ENCODE measurements at regions not wholly inside any gene's neighbourhood (a gene's known extent, or its start where the extent isn't known, plus 50 kb on each side); places are given as distances from the start of the nearest gene placed in this dataset.

DNA sequence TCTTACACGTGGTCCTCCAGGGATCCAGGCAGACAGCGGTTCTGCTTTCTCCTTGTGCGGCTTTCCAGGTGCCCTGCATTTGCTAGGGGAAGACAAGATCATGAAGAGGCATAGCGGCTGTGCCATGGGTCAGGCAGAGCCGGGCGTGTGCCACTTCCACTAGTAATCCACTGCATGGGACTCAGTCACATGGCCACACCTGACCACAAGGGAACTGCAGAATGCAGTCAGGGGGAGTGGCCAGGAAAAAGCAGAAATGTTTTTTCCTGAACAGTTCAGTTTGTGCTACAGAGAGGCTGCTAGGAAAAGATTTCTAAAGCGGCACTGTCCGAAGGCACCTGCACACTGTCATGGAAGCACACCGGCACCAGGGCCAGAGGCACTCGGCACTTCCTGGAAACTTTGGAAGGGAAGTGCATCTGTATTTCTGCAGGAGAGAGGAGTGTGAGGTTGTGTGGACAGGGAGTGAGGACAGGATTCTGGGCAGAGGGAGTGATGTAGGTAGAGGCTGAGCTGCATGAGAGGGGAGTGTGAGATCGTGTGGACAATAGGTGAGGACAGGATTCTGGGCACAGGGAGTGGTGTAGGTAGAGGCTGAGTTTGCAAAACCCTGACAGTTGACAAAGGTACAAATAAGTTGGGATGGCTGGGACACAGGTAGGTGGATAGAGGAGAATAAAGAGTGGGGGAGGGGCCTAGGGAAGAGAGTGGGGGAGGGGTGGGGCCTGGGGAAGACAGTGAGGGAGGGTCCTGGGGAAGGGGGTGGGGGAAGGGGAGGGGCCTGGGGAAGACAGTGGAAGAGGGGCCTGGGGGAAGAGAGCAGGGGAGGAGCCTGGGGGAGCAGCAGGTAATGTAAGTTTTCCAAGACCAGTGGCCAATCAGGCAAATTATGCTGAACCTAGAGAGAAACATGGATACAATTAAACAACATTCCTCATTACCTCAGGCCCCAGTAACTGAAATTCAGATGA lies 1436.3 kb downstream of the TBC1D22A start:
- no peak for DNase-seq (ENCODE audit: low spot score)

DNA sequence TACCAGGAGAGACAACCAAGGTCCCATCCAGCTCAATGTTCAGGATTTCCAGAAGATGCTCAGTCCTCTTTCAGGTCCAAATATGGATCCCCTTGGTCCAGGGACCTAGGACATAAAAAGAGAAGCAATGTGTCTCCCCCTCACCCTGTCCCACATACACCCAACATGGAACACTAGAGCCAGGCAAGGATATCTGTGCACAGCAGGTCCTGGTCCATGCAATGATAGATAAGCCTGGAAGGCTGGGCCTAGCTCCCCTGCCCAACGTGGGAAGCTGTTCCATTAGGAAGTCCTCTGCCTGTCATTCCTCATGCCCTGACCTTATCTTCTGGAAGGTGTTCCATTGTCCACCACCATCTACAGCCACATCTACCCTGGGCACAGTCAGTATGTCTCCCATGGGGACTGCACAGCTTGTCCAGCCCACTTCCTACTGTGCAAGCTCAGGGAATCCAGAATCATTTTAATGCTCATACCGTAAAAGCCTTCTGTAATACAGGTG lies 1434.8 kb downstream of the TBC1D22A start:
- no peak for DNase-seq (ENCODE audit: low spot score)

DNA sequence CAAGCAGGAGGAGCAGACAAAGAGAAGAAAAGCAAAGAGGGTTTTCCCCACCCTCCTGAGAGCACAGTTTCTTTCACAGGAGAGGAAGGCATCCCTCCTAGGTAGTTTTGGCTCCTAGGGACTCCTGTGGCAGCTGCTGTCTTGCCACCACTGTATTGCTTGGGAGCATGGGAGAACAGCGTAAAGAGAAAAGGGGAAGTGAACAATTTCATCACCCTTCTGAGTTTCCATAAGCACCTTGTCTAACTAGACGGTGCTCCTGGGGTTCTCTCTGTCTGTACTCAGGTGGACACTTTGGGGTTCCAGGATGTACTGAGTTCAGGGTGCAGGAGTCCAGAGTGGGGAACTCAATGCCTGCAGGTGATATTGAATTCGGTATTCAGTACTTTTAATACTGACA lies 1430.5 kb downstream of the TBC1D22A start:
- no peak for DNase-seq (ENCODE audit: low spot score)

DNA sequence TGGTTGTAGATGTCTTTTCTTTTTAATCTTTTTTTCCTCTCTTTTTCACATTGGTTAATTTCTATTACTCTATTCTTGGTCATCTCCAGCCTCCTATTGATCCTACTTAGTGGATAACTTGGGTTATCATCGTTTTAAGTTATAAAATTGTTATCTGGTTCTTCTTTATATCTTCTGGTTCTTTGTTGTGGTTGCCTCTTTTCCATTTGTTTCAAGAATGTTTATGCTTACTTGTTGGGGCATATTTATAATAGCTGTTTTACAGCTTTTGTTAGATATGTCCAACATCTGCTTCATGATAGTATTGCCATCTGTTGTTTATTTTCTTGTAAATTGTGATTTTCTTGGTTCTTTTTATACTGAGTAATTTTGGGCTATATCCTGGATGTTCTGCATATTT lies 1429.6 kb downstream of the TBC1D22A start:
- DNase-seq (ENCODE audit: low spot score) = no peak

DNA sequence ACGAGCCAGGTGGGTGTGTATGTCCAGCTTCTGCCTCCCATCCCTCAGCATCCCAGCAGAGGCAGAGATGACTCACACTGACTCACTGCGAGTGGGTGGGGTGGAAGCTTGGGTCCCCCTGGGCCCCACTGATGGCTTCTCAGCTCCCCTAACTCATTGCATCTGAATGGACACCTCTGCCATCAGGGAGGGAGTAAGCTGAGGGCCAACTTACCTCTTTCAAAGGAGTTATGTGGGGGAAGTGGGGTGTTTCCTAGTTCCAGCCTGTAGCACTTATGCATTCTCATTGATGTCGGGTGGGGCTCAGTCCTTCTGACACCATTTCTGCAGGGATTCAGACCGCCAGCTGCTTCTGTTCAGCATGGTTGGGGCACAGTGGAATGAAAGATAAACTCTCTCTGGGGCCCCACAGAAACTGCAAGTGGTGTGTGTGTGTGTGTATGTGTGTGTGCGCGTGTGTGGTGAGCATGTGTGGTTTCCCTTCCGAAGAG lies 1425.8 kb downstream of the TBC1D22A start:
- DNase-seq (ENCODE audit: low spot score) = peak; percentile 10

DNA sequence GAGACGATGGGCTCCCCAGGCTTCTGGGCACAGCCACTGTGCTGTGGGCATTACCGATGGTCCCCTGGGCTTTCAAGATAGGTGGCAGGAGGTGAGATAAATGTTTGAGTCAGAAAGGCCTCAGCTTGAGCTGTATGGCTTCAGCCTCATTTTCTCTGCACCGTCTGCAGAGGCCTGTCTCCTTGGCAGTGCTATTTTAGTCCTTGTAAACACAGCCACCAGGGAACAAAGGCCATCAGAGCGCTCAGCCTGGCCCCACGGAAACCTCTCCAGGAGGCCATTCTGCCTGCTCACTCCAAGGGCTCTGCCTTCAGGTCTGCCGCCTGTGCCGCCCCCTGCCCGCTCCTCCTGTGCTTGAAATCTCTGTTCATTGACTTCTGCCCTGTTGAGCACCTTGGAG lies 1424.9 kb downstream of the TBC1D22A start:
- DNase-seq (ENCODE audit: low spot score) = no peak

DNA sequence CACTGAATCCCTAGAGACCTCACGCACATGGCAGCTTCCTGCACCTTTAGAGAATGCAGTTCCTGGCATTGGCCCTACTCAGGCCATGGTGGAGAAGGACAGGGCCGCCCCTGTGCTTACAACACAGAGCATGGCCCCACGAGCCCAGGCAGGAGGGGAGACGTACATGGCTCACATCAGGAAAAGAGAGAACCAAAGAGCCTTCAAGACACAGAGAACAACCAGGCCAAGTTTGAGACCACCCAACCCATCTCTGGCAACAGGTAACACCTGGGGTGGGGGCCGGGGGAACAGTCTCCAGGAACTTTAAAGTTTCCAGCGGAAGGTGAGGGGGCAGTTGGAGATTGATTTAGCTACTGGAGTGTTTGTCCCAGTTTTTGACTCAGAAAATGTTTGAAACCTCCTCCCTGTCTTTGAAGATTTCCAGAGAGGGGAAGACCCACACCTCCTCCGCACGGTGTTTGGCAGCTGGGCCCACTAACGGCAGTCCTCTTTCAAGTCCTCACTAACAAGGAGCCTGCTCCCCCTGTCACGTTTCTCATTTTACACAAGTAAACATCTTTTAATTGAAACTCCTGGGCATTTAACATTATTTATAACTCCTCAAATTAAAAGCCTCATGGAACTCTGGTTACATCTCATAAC lies 1423.8 kb downstream of the TBC1D22A start:
- DNase-seq (ENCODE audit: low spot score) = no peak

DNA sequence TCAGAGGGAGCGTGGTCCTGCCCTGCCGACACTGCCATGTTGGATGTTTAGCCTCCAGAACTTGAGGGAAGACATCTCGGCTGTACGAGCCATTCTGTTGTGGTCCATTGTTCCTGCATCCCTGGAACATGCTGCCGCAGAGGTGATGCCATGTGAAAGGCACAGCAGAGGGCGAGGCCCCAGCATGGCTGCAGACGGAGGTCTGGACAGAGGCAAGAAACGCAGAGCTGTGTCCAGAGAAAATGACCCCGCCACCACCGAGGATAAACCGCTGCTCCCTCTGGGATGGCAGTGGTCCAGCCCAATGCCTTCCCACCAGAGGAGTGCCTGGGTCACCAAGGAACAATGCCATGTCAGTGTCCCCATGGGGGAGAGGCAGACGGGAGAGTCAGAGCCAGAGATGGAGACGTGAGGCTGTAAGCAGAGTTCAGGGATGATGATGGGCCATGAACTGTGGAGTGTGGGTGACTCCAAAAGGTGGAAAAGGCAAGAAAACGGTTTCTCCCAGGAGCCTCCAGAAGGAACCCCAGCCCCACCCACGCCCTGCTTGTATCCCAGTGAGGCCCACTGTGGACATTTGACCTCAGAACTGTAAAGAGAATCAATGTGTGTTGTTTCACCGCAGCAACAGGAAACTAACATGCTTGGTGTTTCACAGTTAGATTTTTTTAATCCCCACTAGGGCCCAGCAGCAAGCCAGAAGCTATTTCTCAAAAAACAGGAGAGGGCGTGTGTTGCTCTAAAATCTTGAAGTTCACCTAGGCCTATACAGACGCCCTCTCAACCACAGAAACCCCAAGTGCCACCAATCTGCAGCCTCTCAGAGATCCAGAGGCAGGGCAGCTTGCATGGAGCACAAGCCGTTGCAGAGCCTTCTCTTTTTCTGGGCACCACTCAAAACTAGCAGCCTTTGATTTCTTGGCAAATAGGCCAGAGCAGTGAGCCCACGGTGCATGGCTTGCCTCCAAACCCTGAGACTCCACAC lies 1422.9 kb downstream of the TBC1D22A start:
- DNase-seq (ENCODE audit: low spot score) = no peak

DNA sequence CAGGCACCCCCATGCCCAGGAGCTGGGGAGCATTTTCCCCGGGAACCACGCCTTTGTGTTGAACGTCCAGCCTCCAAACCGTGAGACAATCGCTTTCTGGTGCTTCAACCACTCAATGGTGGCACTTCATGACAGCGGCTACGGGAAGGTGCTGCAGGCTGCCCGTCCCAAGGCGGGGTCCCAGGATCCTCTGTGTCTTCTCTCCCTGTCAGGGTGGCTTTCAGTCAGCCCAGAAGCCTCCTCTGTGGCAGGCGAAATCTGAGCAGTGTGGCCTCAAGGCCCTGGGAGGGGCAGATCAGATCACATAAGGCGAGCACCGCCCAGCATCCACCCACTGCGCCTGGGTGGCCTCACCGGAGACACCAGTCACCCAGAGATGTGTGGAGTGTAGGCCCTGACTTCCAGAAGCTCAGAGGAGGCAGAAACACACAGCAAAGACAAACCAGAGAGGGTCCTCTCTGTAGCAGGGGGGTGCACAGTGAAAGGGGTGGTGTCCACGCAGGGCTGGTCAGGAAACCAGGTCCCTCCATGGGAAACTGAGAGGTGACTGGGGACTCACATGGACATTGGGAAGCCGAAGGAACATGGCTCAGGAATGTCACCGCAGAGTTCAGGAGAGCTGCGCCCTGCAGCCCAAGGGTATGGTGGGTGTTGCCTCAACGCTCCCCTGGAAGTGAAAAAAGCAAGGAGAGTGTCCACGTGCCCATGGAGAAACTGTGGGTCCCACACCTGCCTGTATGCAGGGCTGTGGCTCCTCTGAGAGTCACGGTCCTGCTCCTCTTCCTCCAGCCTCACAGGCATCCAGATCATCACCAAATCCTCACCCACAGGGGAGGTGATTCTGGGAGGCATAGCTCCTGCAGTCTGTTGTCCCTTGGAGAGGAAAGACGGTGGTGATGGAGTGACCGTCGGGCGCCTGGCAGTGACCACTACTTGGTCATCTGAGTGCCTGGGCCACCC lies 1420.7 kb downstream of the TBC1D22A start:
- DNase-seq (ENCODE audit: low spot score) = no peak

DNA sequence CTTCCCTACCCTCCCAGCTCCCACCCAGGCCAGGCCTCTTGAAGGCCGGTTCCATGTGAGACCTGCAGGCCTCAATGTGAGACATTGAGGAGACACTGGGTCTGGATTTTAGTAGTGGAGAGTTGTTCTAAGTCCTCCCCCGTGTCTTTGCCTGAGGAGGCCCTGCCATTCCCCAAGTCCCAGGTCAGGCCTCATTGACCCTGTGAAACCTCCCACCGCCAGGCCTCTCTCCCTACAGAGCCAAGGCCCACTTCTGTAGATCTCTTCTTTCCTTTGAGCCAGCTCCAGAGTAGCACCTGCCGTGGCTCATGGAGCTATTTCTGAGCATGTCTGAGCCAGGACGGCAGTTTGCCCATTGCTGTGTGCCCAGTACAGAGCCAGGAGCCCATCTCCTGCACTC lies 1419.6 kb downstream of the TBC1D22A start:
- no peak for DNase-seq (ENCODE audit: low spot score)

DNA sequence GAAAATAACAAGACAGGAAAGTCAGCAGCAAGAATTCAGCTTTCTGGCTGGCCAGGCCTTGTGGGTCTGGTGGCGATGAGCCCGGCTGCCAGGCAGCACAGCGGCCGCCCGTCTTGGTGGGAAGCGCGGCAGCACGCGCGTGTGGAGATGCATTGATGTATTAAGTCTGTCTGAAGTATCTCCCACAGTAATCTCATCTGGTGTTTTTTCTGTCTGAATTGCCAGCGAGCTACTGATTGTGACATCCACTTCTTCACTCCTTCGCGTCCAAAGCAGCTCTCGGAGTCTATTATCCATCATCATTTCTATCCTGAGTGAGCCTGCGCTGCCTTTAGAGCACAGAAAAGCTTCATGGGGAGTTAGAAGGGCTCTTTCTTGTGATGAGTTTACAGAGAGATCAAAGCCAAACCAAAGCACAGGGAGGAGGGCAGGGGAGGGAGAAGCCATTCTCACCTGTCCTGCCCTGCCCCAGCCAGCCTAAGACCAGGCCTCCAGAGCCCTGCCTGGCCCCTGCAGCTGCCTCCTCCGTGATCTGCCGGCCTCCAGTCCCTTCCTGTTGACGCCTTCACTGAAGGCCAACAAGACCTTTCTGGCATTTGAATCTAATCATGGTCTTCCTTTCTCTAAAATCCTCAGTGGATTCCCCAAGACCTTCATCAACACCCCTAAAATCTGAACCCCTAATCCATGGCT lies 1419.0 kb downstream of the TBC1D22A start:
- no peak for DNase-seq (ENCODE audit: low spot score)

DNA sequence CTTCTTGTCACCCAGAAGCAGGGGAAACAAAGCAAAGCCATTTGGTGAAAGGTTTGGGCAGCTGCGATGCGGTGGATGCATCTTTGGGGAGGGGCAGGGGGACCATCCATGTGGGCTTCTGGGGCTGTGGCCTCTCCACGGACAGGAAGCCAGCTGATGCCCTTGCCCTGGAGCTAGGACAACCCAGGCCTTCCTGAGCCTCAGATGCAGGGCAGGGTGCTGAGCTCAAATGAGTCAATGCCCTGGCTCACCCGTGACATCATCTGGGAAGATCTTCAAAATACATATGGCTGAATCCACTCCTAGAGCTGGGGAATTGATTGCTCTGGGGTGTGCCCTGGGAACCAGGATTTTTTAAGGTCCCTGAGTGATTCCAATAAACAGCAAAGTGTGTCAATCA lies 1418.2 kb downstream of the TBC1D22A start:
- DNase-seq (ENCODE audit: low spot score) = no peak

DNA sequence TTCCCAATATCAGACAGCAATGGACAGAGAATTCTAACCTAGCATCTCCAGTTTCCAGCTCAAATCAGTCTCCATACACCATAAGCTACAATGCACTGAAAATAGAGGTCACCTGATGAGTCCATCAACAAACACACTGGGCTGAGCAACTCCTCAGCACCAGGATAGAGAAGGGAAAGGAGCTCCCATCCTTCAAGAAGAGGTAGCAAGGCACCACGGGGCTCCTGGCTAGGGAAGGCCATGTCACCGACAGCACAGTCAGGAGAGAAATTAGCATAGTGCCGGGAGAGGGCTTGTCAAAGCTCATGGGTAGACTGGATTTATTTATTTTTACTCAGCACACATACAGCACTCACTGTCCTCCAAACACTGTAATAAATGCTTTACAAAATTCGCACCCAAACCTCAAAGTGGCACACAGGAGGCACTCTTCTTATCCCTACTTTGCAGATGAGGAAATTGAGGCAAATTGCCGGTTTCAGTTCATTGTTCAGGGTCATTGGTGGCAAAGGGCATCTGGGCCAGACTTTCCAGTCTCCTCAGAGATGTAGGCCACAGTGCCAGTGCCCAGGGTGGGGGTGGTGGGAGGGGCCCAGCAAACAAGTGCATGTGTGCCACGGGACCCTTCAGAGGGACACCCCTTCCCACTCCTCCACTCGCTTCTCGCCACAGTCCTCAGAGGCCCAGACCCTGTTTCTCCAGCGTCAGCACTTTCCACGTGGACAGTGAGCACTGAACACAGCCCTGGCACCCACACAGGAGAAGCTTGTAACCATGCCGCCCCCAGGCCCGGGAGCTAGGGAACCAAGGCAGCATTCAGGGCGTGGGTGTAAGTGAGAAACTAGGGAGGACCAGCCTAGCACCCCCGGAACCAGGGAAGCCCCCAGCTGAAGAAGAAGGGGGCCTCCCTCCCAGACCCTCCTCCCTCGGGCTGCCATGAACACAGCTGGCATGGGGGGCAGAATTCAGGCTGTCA lies 1417.4 kb downstream of the TBC1D22A start:
- no peak for DNase-seq (ENCODE audit: low spot score)

DNA sequence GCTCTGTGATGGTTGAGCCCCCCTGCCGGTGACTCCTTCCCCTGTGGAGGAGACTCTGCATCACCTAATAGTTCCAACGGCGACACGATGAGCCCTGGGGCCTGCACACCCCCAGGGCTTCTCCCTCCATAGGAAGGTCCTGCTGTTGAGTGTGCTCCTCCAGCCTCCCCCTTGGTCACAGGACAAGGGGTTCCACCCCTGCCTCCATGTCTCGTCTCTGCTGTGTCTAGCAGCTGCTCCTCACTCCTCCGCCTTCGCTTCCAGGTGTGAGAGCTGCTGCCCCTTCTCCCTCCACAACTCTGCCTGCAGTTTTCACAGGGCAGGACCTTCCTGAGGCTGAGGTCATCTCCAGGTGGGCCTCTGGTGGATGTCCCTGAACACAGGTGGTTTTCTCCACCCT lies 1416.1 kb downstream of the TBC1D22A start:
- no peak for DNase-seq (ENCODE audit: low spot score)

DNA sequence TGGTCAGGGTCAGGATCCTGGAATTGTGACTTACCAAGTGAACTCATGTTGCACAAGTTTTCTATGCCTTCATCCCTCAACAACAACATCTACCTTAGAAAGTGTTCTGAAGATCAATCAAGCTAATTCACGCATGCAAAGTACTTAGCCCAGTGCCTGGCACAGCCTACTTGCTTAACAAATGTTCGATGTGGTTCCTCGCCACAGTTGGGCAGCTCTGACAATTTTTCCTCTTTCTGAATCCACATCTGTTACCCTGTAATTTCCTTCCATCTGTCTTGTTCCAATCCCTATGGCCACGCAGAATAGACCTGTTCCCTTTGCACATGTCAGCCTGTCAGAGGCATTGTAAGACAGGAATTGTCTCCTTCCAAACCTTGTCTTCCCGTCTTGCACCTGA lies 1415.2 kb downstream of the TBC1D22A start:
- no peak for DNase-seq (ENCODE audit: low spot score)

DNA sequence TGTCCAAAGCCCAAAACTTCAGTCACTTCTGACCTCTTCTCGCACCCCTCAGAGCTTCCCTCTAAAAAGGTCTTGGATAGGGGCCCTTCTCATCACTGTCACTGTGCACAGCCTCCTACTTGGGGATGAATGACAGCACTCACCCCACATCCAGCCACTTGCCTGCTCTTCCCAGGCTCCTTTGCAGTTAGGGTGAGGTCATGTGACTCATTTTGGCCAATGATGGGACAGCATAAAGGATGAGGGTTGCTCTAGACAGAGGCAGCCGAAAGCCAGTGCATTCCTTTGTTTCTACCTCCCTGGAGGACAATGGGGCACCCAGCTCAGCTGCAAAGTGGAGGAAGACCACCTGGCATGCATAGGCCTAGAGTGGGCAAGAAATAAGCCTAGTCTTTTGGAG lies 1413.3 kb downstream of the TBC1D22A start:
- DNase-seq (ENCODE audit: low spot score) = no peak

DNA sequence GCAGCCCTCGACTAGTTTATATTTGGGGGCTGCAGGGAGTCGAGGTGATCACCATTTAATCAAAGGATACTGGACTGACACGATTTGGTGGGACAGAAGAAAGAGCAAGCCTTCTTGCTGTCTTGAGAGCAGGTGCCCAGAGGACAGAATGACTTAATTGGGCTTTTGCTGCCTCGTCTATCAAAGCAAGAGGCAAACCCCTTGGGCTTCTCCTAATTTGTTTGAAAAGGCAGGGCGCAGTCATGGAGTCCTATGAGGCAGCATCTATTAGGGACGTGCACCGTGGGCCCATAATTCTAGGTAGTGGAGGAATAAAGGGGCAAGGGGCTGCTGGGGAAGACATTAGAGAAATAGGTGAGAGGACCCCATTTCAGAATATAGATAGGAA lies 1411.3 kb downstream of the TBC1D22A start:
- DNase-seq (ENCODE audit: low spot score) = no peak

DNA sequence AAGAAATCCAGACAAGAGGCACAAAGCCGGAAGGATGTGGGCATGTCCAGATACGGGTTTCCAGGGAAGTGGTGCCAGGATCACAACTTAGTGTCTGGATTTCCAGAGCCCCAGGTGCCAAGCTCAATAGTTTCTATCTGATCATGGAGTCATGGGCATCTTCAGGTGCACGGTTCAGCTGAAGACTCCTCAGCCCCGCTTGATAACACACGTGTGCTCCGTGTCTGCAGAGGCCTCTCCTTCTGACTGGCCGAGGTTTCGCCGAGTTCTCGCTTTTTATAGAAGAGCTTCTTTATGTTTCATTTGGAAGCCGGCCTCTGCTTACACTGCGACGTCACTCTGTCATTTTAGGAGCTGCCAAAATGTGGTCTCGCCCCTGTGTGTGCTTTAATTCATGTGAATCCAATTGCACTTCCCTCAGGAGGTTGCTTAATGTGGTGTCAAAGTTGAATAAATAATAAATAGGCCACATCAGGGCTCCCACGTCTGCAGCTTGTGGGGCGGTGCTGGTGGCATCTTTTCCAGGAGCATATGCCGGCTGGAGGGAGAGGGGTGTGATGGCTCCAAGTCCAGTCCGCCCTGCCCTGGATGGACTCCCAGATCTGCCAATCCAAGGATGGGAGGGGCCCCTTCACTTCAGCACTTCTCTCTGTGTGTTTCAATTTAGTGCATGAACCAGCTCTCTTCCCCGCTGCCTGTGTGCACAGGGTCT lies 1410.8 kb downstream of the TBC1D22A start:
- DNase-seq (ENCODE audit: low spot score) = no peak

Measured in CD4-positive, alpha-beta T cell treated with Interleukin-2 at 100 ng/mL for 4 hours (primary cell).